Osteoblast (primary cell): ENCODE measurements at regions not wholly inside any gene's neighbourhood (a gene's known extent, or its start where the extent isn't known, plus 50 kb on each side); places are given as distances from the start of the nearest gene placed in this dataset.

Source experiments
- DNase-seq: peaks from one replicate; pipeline ENCODE4 v3.0.0; 2011; ENCODE audit warnings: low spot score, mixed read lengths; ENCODE audit not compliant: insufficient read length; ENCODE audit errors: missing footprints
- H2AFZ ChIP-seq: 2 replicates; pipeline ENCODE4 v1.6.0; 2011; ENCODE audit warnings: mild to moderate bottlenecking, low read length
- H3K27ac ChIP-seq: 2 replicates; pipeline ENCODE4 v1.5.1; 2011; ENCODE audit warnings: mild to moderate bottlenecking, low read depth, low read length, moderate library complexity
- H3K27me3 ChIP-seq: 2 replicates; pipeline ENCODE4 v1.6.0; 2012; ENCODE audit warnings: mild to moderate bottlenecking, control low read depth, inconsistent platforms, low read length, moderate library complexity; ENCODE audit not compliant: insufficient read depth
- H3K36me3 ChIP-seq: 2 replicates; pipeline ENCODE4 v1.5.1; 2011; ENCODE audit warnings: mild to moderate bottlenecking, low read length, control low read depth, moderate library complexity; ENCODE audit not compliant: insufficient read depth
- H3K4me1 ChIP-seq: 2 replicates; pipeline ENCODE4 v1.5.1; 2011; ENCODE audit warnings: mild to moderate bottlenecking, low read length, control low read depth, moderate library complexity; ENCODE audit not compliant: insufficient read depth
- H3K4me2 ChIP-seq: 2 replicates; pipeline ENCODE4 v1.6.0; 2011; ENCODE audit warnings: mild to moderate bottlenecking, low read length; ENCODE audit not compliant: insufficient read depth
- H3K4me3 ChIP-seq: fragments of 200-600 bp; sonication (generic); 3 replicates; pipeline ENCODE4 v1.5.1; 2012; ENCODE audit warnings: mild to moderate bottlenecking, low read length, inconsistent platforms; ENCODE audit not compliant: insufficient read depth
- H3K79me2 ChIP-seq: 2 replicates; pipeline ENCODE4 v1.6.0; 2012; ENCODE audit warnings: mild to moderate bottlenecking, low read length, control low read depth, inconsistent platforms; ENCODE audit not compliant: insufficient read depth
- H3K9me3 ChIP-seq: 2 replicates; pipeline ENCODE4 v1.5.1; 2011; ENCODE audit warnings: low read depth, low read length, control low read depth
- H4K20me1 ChIP-seq: 2 replicates; pipeline ENCODE4 v1.6.0; 2012; ENCODE audit warnings: mild to moderate bottlenecking, low read length, control low read depth; ENCODE audit not compliant: insufficient read depth
- CTCF ChIP-seq: IDR thresholded peaks from 2 replicates; pipeline ENCODE4 v1.5.1; 2011; ENCODE audit warnings: mild to moderate bottlenecking, low read depth, low read length, moderate library complexity; ENCODE audit errors: extremely low read depth

- no peak for DNase-seq
- H3K27ac ChIP-seq = peak overlapping the region; percentile 53
- H3K36me3 ChIP-seq = no peaks in the 10 kb centered on the region
- no peaks in the 10 kb centered on the region for H3K9me3 ChIP-seq
- peak overlapping the region; percentile 61 for H3K4me2 ChIP-seq
- no peaks in the 10 kb centered on the region for H3K79me2 ChIP-seq
- H4K20me1 ChIP-seq = no peaks in the 10 kb centered on the region
- H3K27me3 ChIP-seq = no peaks in the 10 kb centered on the region
- H3K4me3 ChIP-seq = peak overlapping the region; percentile 30
- peaks cover 35% of the 10 kb centered on the region for H3K4me1 ChIP-seq
- no peak for TF ChIP-seq CTCF
- peak overlapping the region; percentile 72 for H2AFZ ChIP-seq
Observed at GRCh38 chr15:99507504-99508310, 58.1 kb upstream of the MEF2A start.

- H3K4me3 ChIP-seq = peak overlapping the region; percentile 30
- peak overlapping the region; percentile 53 for H3K27ac ChIP-seq
Observed at GRCh38 chr15:99508311-99508645, 57.5 kb upstream of the MEF2A start.

GRCh38 chr15:99508852-99509251, 56.9 kb upstream of the MEF2A start:
- no peak overlapping the region for H3K4me3 ChIP-seq
- no peak overlapping the region for H2AFZ ChIP-seq
- peaks cover 35% of the 10 kb centered on the region for H3K4me1 ChIP-seq

More at GRCh38 chr15:99508311-99508645, 57.5 kb upstream of the MEF2A start:
- H3K9me3 ChIP-seq = no peaks in the 10 kb centered on the region
- H3K27me3 ChIP-seq = no peaks in the 10 kb centered on the region
- no peaks in the 10 kb centered on the region for H3K36me3 ChIP-seq
- no peak for DNase-seq
- no peak for TF ChIP-seq CTCF
- H4K20me1 ChIP-seq = no peaks in the 10 kb centered on the region
- H2AFZ ChIP-seq = peak overlapping the region; percentile 72
- peak overlapping the region; percentile 61 for H3K4me2 ChIP-seq
- H3K79me2 ChIP-seq = no peaks in the 10 kb centered on the region
- peaks cover 35% of the 10 kb centered on the region for H3K4me1 ChIP-seq

More at GRCh38 chr15:99508852-99509251, 56.9 kb upstream of the MEF2A start:
- no peaks in the 10 kb centered on the region for H3K79me2 ChIP-seq
- no peak overlapping the region for H3K4me2 ChIP-seq
- H3K27me3 ChIP-seq = no peaks in the 10 kb centered on the region
- no peak overlapping the region for H3K27ac ChIP-seq
- DNase-seq = no peak
- H3K36me3 ChIP-seq = no peaks in the 10 kb centered on the region
- TF ChIP-seq CTCF = no peak
- H4K20me1 ChIP-seq = no peaks in the 10 kb centered on the region
- no peaks in the 10 kb centered on the region for H3K9me3 ChIP-seq
